DND-41 (cell line): ENCODE measurements at regions not wholly inside any gene's neighbourhood (a gene's known extent, or its start where the extent isn't known, plus 50 kb on each side); places are given as distances from the start of the nearest gene placed in this dataset.

Experiments
- CTCF ChIP-seq: IDR thresholded peaks from 2 replicates; pipeline ENCODE4 v1.5.1; 2012; ENCODE audit warnings: borderline replicate concordance, low read length, moderate library complexity, mild to moderate bottlenecking; ENCODE audit not compliant: poor library complexity, severe bottlenecking; ENCODE audit errors: extremely low read depth
- EZH2 ChIP-seq: IDR thresholded peaks from 3 replicates; pipeline ENCODE4 v1.6.1; 2012; ENCODE audit warnings: borderline replicate concordance, low read depth, mild to moderate bottlenecking, moderate library complexity, low read length, inconsistent platforms; ENCODE audit not compliant: severe bottlenecking

- TF ChIP-seq CTCF (no peak), EZH2 (no peak)
These were observed 231.4 kb upstream of the ECI2 start for GRCh38 chr6:4366635-4367395.
